ENCODE measurements at regions not wholly inside any gene's neighbourhood (a gene's known extent, or its start where the extent isn't known, plus 50 kb on each side); places are given as distances from the start of the nearest gene placed in this dataset.

- CTCF ChIA-PET = interaction anchor here (0.5 kb wide), 1 partner anchor 245 kb away, joined by 3 read pairs; no protein-coding TSS in a partner anchor
- ATAC-seq = no peak
- POLR2A ChIA-PET = no interaction called here
- RAD21 ChIA-PET (ENCODE audit: unreplicated experiment) = no interaction called here
- Histone ChIP-seq H3K9me3 (replicated peaks; ENCODE audit: control insufficient read depth, insufficient read depth, low read length) (no peaks in the 10 kb centered on the region), H3K27ac (ENCODE audit: control insufficient read depth, insufficient read depth) (no peak overlapping the region), H3K9ac (ENCODE audit: control insufficient read depth, insufficient read depth, low read length) (no peak overlapping the region), H3K4me2 (ENCODE audit: control insufficient read depth, insufficient read depth) (no peak overlapping the region), H3K4me3 (no peak overlapping the region), H3K36me3 (ENCODE audit: control insufficient read depth in 2 of 2, insufficient read depth in 2 of 2, low read length in 1 of 2) (no peaks in the 10 kb centered on the region), H3K4me1 (ENCODE audit: control insufficient read depth, insufficient read depth, low read length) (no peaks in the 10 kb centered on the region), H2AFZ (ENCODE audit: control insufficient read depth, low read depth, low read length) (no peak overlapping the region), H3K27me3 (replicated peaks in 1 of 2; ENCODE audit: control insufficient read depth in 2 of 2, insufficient read depth in 2 of 2, low read length in 1 of 2) (no peaks in the 10 kb centered on the region), H4K20me1 (ENCODE audit: control insufficient read depth, insufficient read depth) (no peaks in the 10 kb centered on the region), H3K79me2 (ENCODE audit: control insufficient read depth, insufficient read depth, low read length) (no peaks in the 10 kb centered on the region)
- in situ Hi-C loops (cut with MboI) (no loop called here), intact Hi-C loops (cut with micrococcal nuclease; ENCODE audit: unreplicated experiment) (no loop called here)
- BruUV-seq (replicated peaks) = no TSS peak
- WGBS (ENCODE audit: insufficient coverage, insufficient replicate concordance, low lambda C conversion rate, missing lambda C conversion rate) = 70% methylated on average over 14 of the region's 14 CpGs
- SMC1A ChIA-PET (ENCODE audit: uncharacterized antibody, unreplicated experiment) = no interaction called here
- no peak for TF ChIP-seq FOXK2 (IDR thresholded peaks at IDR 0.05)
- TF ChIP-seq JUND (IDR thresholded peaks at IDR 0.05; ENCODE audit: low read depth, low read length) = no peak
- no peak for TF ChIP-seq HSF1 (IDR thresholded peaks at IDR 0.05; ENCODE audit: low read depth, low read length)
- TF ChIP-seq POLR2AphosphoS5 (IDR thresholded peaks at IDR 0.05; ENCODE audit: low read length) = no peak
- TF ChIP-seq SPI1 (IDR thresholded peaks at IDR 0.05; ENCODE audit: borderline replicate concordance, insufficient read depth, low read depth, low read length) = no peak
- TF ChIP-seq IRF4 (IDR thresholded peaks at IDR 0.05; ENCODE audit: low read depth, low read length) = no peak
- no peak for TF ChIP-seq CTCF (IDR thresholded peaks at IDR 0.05 in 2 of 3, conservative IDR thresholded peaks at IDR 0.05 in 1 of 3; ENCODE audit: control insufficient read depth in 2 of 3, extremely low read depth in 1 of 3, insufficient read depth in 1 of 3, low read depth in 3 of 3, low read length in 3 of 3)
- no peak for TF ChIP-seq ZBED1 (IDR thresholded peaks at IDR 0.05; ENCODE audit: borderline replicate concordance)
- no peak for TF ChIP-seq BRCA1 (IDR thresholded peaks at IDR 0.05; ENCODE audit: low read depth, low read length)
- no peak for TF ChIP-seq ZZZ3 (IDR thresholded peaks at IDR 0.05; ENCODE audit: control insufficient read depth, insufficient read length, low read depth)
- no peak for TF ChIP-seq ATF7 (IDR thresholded peaks at IDR 0.05; ENCODE audit: low read depth)
- TF ChIP-seq E2F8 (IDR thresholded peaks at IDR 0.05; ENCODE audit: low read depth, partially characterized antibody) = no peak
- TF ChIP-seq CHD4 (IDR thresholded peaks at IDR 0.05) = no peak
- no peak for TF ChIP-seq NR2F1 (conservative IDR thresholded peaks at IDR 0.05)
- TF ChIP-seq E2F4 (IDR thresholded peaks at IDR 0.05; ENCODE audit: low read depth, low read length) = no peak
- TF ChIP-seq ASH2L (IDR thresholded peaks at IDR 0.05; ENCODE audit: borderline replicate concordance, low read depth) = no peak
- no peak for TF ChIP-seq HDAC6 (IDR thresholded peaks at IDR 0.05; ENCODE audit: unreplicated experiment)
- FAIRE-seq = no peak
- DNase-seq (ENCODE audit: low read depth, low spot score) = no peak
Measured at GRCh38 chr4:179076865-179077264, 1634.6 kb upstream of the AGA start.

Data from GM12878 (cell line).